T-helper 2 cell treated with Interferon-gamma antibody and Interleukin-4, amounts not matched to agents 100 ng/mL and 5 ng/mL, for 36 hours (primary cell): ENCODE measurements at regions not wholly inside any gene's neighbourhood (a gene's known extent, or its start where the extent isn't known, plus 50 kb on each side); places are given as distances from the start of the nearest gene placed in this dataset.

ENCODE experiments used
- intact Hi-C: fragments of 100-400 bp; cut with micrococcal nuclease; formaldehyde crosslinking; loops from one replicate; pipeline ENCODE4 v1.15.1; 2023

DNA sequence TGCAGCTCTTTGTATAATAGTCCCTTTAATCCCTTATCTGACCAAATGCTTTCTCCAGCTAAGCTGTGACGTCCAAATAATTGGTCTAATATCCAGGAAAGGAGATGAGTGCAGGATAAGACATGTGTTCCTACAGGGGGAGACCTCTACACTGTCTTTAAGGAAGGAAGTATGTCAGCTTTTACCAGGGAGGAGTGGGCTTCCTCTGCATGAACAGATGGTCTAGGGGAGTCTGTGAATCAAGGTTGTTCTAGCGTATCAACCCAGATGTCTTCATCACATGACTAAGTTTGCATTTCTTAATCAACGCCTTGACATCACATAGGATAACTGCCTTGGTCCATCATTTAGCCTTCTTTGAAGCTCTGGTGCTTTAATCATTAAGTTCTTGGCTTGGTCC, 528.2 kb downstream of the MRPL39 start:
- intact Hi-C loops = no loop called here

DNA sequence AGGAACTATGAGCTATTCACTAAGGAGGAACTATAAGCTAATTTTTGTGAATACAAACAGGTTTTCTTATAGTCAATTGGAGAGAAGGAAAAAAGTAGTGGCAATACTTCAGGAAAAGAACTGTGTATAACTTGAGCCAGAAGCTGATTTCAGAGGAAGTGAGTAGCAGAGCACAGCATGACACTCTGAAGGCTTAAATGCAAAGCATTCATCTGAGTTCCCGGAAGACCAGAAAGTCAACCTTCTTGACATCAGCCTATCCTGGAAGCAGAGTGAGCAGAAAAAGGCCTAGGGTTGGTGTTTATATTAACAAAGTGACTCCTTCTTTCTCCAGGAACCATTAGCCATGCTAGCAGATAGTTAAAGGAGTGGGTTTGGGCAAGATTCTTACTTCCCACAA, 545.2 kb downstream of the MRPL39 start:
- intact Hi-C loops = no loop called here

DNA sequence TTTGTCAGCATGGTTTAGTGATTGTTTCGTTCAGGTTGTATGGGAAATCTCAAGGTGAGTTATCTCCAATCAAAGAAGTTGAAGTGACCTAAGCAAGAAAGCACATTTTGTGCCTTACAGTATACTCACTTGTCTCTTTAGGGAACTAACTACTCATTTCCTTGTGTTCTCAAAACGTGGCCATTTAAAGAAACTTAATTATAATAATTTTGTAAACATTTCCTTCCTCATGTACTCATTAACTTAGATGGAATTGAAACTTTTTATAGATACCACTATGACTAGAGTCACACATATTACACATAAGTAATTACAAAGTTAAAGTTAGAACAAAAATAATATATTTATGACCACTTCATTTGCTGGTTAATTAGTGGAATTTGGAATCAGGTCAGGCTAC, 552.6 kb downstream of the MRPL39 start:
- intact Hi-C loops = no loop called here

DNA sequence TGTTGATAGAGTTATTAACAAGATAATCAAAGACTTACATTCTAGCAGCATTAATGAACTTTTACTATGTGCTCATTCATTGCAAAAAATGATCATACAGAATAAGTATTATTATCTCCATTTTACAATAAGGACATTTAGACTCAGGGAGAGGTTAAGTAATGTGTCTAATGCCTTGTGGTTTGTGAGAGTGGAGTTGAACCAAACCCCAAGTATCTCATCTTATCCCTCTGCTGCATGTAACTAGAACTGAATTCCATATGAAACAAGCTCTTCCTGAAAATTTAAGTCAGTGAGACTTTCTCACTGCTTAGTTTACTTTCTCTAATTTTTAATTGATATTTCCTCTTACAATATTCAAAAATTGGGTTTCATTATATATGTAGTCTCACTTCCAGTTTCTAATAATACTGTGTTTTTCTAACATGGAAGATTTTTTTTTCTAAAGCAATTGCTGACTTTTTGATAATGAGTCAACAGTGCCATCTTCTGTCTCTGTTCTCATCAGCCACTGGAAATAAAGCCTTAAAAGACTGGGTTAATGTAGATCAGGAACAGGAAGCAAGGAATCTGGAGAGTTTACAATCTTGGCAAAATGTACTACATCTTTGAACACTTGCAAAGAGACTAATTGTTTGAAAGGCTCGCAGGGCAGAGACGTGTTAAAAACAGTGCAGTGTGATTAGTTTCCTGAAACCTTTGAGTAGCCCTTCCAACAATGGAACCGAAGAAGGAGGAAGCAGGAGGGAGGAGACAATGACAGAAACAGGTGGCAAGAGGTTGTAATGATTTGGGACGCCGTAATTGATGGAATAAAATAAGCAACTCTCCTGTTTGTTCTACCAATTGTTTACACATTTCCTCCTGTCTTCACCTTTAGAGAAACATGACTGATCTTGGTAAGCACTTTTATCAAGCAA, 567.6 kb downstream of the MRPL39 start:
- intact Hi-C loops = no loop called here

- intact Hi-C loops = no loop called here
Measured at GRCh38 chr21:25036775-25037174, 570.5 kb downstream of the MRPL39 start.

DNA sequence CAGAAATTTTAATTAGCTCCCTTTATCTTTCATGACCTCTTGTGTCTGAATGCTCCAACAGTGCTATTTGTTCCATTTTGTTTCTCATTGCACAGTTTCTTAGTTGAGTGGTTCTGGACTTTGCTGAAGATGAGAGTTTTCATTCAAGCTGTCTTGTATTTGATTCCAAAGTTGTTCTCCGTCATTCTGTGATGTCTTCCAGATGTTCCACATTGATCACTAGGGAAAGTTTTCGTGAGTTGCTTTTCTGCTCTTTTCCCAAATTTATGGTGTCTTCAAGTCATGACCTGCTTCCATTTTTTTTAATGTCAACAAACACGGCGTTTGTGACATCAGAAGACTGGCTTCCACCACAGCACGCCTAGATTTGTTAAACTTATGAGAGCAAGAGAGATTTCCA, 575.5 kb downstream of the MRPL39 start:
- intact Hi-C loops = no loop called here

DNA sequence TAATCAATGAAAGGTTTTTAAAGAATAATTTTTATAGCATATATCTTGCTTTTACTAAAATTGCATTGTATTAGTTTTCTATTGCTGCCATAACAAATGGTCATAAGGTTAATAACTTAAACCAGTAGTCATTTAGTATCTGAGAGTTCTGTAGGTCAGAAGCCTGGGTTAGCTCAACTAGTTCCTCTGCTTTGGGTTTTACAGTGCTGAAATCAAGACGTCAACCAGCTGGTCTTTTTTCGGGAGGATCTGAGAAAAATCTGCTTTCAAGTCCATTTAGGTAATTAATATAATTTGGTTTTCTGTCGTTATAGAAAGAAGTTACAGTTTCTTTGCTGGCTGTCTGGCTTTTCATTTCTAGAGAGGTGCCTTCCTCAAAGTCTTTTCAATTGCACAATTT, 577.7 kb downstream of the MRPL39 start:
- intact Hi-C loops = no loop called here

DNA sequence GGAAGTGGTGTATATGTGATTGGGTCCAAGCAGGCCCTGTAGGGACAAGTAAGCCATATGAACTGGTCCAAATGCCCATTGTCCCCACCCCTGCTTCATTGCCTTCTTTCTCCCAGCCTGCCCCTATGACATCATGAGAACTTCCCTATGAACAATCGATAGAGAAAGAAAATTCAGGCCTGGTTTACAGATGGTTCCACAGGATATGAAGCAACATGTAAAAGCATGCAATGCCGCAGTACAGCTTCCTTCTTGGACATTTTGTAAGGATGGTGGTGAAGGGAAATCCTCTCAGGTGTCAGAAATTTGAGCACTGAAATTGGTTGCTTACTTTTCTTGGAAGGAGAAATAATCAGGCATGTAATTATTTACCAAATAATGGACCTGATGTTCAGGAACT, 581.7 kb downstream of the MRPL39 start:
- intact Hi-C loops = no loop called here

- intact Hi-C loops = no loop called here
Measured at GRCh38 chr21:25024639-25025038, 582.6 kb downstream of the MRPL39 start.

DNA sequence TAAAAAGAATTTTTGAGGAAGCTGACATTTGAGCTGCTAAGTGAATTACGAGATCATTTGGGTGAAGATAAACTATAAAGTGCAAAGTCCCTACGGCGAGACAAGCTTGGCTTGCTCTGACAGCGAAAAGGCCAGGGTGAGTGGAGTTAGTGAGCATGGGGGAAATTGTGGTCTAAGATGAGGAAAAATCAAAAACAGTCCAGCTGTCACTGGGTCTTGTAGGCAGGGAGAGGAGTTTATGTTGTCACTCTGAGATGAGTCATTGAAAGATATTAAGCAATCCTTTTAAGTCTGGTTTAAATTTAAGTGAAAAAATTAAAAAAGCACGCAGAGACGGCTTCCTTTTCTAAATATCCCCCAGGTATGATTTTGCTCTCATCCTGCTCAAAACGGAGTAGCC, 601.9 kb downstream of the MRPL39 start:
- intact Hi-C loops = no loop called here

GRCh38 chr21:25002676-25003075, 604.6 kb downstream of the MRPL39 start:
- intact Hi-C loops = no loop called here

DNA sequence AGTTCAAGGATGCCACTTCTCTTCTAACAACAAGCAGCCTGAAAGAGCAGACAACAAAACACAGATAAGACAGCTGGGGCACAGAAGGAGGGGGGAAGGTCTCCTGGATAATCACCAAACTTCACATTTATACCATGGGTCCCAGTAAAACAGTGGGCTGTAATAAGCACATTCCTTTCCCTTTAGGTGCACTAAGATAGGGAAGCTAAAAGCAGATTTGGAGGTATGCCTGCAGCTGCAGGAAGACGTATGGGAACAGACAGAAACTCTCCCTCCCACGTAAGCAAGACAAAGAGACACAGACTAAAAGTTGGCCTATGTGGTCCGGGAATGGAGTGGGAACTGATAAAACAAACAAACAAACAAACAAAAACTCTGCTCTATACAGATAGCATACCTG, 612.1 kb downstream of the MRPL39 start:
- intact Hi-C loops = no loop called here

DNA sequence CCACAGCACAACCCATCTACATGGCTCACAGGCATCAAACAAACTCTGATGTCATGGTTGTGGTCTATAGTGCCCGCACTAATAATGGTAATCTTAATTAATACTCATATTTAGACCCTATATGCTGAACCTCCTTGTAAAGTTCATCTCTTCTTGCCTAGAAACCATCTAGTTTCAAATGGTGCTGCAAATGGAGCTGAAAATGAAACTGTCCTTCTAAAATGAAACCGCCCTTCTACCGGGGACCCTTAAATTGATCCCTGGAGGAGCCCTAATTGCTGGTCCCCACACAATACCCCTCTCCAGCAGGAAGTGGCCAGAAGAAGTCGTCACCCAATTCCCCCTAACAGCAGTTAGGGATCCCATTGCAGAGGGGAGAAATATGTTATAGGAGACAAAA, 612.6 kb downstream of the MRPL39 start:
- intact Hi-C loops = no loop called here

DNA sequence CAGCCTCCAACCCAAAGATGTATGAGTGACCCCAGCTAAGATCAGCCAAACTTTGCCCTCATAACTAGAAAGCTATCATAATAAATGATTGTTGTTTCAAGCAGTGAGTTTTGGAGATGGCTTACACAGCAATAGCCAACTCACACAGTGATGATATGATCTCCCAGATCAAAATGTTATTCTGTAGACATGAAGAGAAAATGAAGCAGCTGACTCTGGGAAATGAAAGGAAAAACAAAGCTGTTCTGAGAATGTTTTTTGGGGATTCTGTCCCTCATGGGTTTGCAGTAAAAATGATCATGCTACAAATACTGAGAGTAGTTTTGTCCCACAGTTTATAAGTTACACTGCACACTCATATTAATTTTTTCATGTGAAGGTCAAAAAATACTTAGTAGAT, 617.8 kb downstream of the MRPL39 start:
- intact Hi-C loops = loop anchor here (10.0 kb wide), 1 partner anchor 605 kb away; no protein-coding TSS in a partner anchor

DNA sequence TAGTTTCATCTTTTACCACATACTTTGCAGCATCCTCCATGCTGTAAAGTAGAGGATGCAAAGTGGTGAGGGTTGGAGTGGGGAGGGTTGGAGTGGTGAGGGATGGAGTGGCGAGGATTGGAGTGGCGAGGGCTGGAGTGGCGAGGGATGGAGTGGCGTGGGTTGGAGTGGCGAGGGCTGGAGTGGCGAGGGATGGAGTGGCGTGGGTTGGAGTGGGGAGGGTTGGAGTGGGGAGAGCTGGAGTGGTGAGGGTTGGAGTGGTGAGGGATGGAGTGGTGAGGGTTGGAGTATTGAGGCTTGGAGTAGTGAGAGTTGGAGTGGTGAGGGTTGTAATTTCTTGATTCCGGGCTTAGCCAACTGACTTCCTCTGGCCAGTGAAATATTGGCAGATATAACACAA, 618.3 kb downstream of the MRPL39 start:
- intact Hi-C loops = loop anchor here (10.0 kb wide), 1 partner anchor 606 kb away; no protein-coding TSS in a partner anchor

DNA sequence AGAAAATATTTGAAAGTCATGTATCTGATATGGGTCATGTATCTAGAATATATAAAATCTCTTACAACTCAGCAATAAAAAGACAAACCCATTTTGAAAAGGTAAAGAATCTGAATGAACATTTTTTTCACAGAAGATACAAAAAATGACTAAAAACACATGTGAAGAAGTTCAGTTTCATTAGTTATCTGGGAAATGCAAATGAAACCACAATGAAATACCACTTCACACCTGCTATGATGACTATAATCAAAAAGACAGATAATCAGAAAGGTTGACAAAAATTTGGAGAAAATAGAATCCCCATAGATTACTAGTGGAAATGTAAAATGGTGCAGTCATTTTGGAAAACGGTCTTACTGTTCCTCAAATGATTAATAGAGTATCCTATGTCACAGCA, 631.0 kb downstream of the MRPL39 start:
- intact Hi-C loops = no loop called here

- intact Hi-C loops = no loop called here
Measured at GRCh38 chr21:24969068-24969467, 638.2 kb downstream of the MRPL39 start.

DNA sequence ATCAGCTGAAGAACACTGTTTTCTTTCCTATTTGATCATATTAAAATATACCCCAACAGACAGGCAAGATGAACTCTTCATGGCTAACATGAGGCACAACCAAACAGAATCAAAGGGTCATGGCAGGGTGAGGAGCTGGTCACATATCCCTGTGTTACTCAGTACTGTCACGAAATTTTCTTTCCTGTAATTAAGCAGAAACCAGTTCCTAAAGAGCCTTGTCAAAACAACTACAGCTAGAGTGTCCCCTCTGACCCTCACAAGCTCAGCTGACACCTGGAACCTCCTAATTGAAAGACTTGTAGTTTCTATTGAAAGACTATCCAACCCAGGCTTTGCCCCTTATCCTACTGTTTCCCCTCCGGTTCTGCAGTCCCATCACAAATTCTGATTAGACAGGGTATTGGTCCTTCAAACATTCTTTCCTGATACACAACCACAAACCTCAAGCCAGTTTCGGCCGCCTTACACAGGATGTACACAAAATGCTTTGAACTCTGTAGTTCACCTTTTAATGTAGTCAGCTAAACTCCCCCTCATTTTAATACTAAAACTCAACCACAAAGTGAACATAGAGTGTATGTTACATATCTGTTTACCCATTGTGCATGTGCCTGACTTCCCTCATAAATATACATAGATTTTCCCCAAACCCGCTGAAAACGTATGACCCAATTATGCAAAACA, 651.9 kb downstream of the MRPL39 start:
- intact Hi-C loops = no loop called here

DNA sequence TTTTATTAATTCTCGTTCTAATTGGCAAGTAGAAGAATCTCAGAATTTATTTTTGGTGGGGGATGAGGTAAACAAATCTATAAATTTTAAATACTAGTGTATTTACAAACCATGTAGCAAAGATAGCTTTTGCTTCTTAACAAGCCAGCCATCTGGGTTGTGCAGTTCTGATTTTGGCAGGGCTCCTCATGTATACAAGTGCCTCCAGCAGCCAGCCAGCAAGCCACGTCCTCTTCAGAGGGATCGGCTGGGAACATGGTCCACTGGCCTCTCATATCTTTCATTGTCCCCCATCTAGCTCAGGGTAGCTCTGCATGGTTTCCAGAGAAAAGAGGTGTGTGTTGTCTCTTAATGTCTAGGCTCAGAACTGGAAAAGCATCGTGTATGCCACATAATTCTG, 659.1 kb downstream of the MRPL39 start:
- intact Hi-C loops = no loop called here

GRCh38 chr21:24945910-24946309, 661.4 kb downstream of the MRPL39 start:
- intact Hi-C loops = no loop called here

- intact Hi-C loops = no loop called here
Measured at GRCh38 chr21:24941316-24942185, 665.7 kb downstream of the MRPL39 start.

GRCh38 chr21:24939291-24939690, 668.0 kb downstream of the MRPL39 start:
- intact Hi-C loops = no loop called here
